Osteoblast (primary cell): ENCODE measurements at regions not wholly inside any gene's neighbourhood (a gene's known extent, or its start where the extent isn't known, plus 50 kb on each side); places are given as distances from the start of the nearest gene placed in this dataset.

Source experiments
- DNase-seq: peaks from one replicate; pipeline ENCODE4 v3.0.0; 2011; ENCODE audit warnings: low spot score, mixed read lengths; ENCODE audit not compliant: insufficient read length; ENCODE audit errors: missing footprints
- H2AFZ ChIP-seq: 2 replicates; pipeline ENCODE4 v1.6.0; 2011; ENCODE audit warnings: mild to moderate bottlenecking, low read length
- H3K27ac ChIP-seq: 2 replicates; pipeline ENCODE4 v1.5.1; 2011; ENCODE audit warnings: mild to moderate bottlenecking, low read depth, low read length, moderate library complexity
- H3K27me3 ChIP-seq: 2 replicates; pipeline ENCODE4 v1.6.0; 2012; ENCODE audit warnings: mild to moderate bottlenecking, control low read depth, inconsistent platforms, low read length, moderate library complexity; ENCODE audit not compliant: insufficient read depth
- H3K36me3 ChIP-seq: 2 replicates; pipeline ENCODE4 v1.5.1; 2011; ENCODE audit warnings: mild to moderate bottlenecking, low read length, control low read depth, moderate library complexity; ENCODE audit not compliant: insufficient read depth
- H3K4me1 ChIP-seq: 2 replicates; pipeline ENCODE4 v1.5.1; 2011; ENCODE audit warnings: mild to moderate bottlenecking, low read length, control low read depth, moderate library complexity; ENCODE audit not compliant: insufficient read depth
- H3K4me2 ChIP-seq: 2 replicates; pipeline ENCODE4 v1.6.0; 2011; ENCODE audit warnings: mild to moderate bottlenecking, low read length; ENCODE audit not compliant: insufficient read depth
- H3K4me3 ChIP-seq: fragments of 200-600 bp; sonication (generic); 3 replicates; pipeline ENCODE4 v1.5.1; 2012; ENCODE audit warnings: mild to moderate bottlenecking, low read length, inconsistent platforms; ENCODE audit not compliant: insufficient read depth
- H3K79me2 ChIP-seq: 2 replicates; pipeline ENCODE4 v1.6.0; 2012; ENCODE audit warnings: mild to moderate bottlenecking, low read length, control low read depth, inconsistent platforms; ENCODE audit not compliant: insufficient read depth
- H3K9me3 ChIP-seq: 2 replicates; pipeline ENCODE4 v1.5.1; 2011; ENCODE audit warnings: low read depth, low read length, control low read depth
- H4K20me1 ChIP-seq: 2 replicates; pipeline ENCODE4 v1.6.0; 2012; ENCODE audit warnings: mild to moderate bottlenecking, low read length, control low read depth; ENCODE audit not compliant: insufficient read depth
- CTCF ChIP-seq: IDR thresholded peaks from 2 replicates; pipeline ENCODE4 v1.5.1; 2011; ENCODE audit warnings: mild to moderate bottlenecking, low read depth, low read length, moderate library complexity; ENCODE audit errors: extremely low read depth

- H3K4me2 ChIP-seq, result no peak overlapping the region
- H4K20me1 ChIP-seq, result no peaks in the 10 kb centered on the region
- no peak for TF ChIP-seq CTCF
- H3K36me3 ChIP-seq, result no peaks in the 10 kb centered on the region
- peaks cover 3% of the 10 kb centered on the region for H3K4me1 ChIP-seq
- no peaks in the 10 kb centered on the region for H3K79me2 ChIP-seq
- H2AFZ ChIP-seq, result no peak overlapping the region
- no peaks in the 10 kb centered on the region for H3K27me3 ChIP-seq
- H3K9me3 ChIP-seq, result no peaks in the 10 kb centered on the region
- no peak overlapping the region for H3K4me3 ChIP-seq
- DNase-seq, result no peak
- no peak overlapping the region for H3K27ac ChIP-seq
Observed at GRCh38 chr1:65056866-65057265, 90.5 kb upstream of the JAK1 start.

- peak overlapping the region; percentile 41 for H3K4me2 ChIP-seq
- no peak for DNase-seq
- H3K27me3 ChIP-seq, result peaks cover 3% of the 10 kb centered on the region
- H3K4me1 ChIP-seq, result peaks cover 3% of the 10 kb centered on the region
- H4K20me1 ChIP-seq, result peaks cover 4% of the 10 kb centered on the region
- no peak overlapping the region for H3K27ac ChIP-seq
- peaks cover 5% of the 10 kb centered on the region for H3K79me2 ChIP-seq
- H3K9me3 ChIP-seq, result no peaks in the 10 kb centered on the region
- peak overlapping the region; percentile 50 for H2AFZ ChIP-seq
- no peaks in the 10 kb centered on the region for H3K36me3 ChIP-seq
- TF ChIP-seq CTCF, result peak; percentile 67
- no peak overlapping the region for H3K4me3 ChIP-seq
Observed at GRCh38 chr1:65059930-65060538, 88.0 kb upstream of the AK4 start.

DNA sequence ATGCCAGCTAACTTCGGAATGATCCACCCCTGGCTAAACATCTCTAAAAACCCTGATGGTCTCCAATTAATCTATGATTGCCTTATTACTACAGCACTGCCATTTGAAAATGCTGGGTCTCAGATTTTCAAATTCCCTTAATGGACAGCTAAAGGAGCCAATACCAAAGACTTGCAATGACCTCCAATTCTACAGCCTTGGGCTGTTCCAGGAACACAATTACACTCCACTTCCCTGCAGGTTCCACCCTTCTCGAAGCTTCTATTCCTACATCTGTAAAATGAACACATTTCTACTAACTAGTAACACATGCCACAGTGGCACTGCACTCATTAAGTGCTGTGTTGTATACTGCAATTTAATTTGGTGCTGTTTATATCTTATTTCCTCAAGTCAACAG, 85.7 kb upstream of the AK4 start:
- Histone ChIP-seq H3K79me2 (peaks cover 5% of the 10 kb centered on the region), H3K4me2 (no peak overlapping the region), H4K20me1 (peaks cover 9% of the 10 kb centered on the region), H3K27ac (no peak overlapping the region), H3K27me3 (peaks cover 9% of the 10 kb centered on the region), H3K9me3 (no peaks in the 10 kb centered on the region), H3K4me1 (peaks cover 3% of the 10 kb centered on the region), H2AFZ (no peak overlapping the region), H3K4me3 (no peak overlapping the region), H3K36me3 (no peaks in the 10 kb centered on the region)
- no peak for DNase-seq
- TF ChIP-seq CTCF, result no peak

GRCh38 chr1:65063025-65063424, 85.0 kb upstream of the AK4 start:
- no peak overlapping the region for H3K27ac ChIP-seq
- no peak overlapping the region for H3K4me3 ChIP-seq
- no peak for DNase-seq
- H3K4me2 ChIP-seq, result no peak overlapping the region
- peaks cover 4% of the 10 kb centered on the region for H3K4me1 ChIP-seq
- peaks cover 9% of the 10 kb centered on the region for H4K20me1 ChIP-seq
- no peak overlapping the region for H2AFZ ChIP-seq
- peaks cover 9% of the 10 kb centered on the region for H3K27me3 ChIP-seq
- peaks cover 5% of the 10 kb centered on the region for H3K79me2 ChIP-seq
- peak; percentile 12 for TF ChIP-seq CTCF
- no peaks in the 10 kb centered on the region for H3K36me3 ChIP-seq
- no peaks in the 10 kb centered on the region for H3K9me3 ChIP-seq
